Kidney epithelial cell (primary cell): ENCODE measurements at regions not wholly inside any gene's neighbourhood (a gene's known extent, or its start where the extent isn't known, plus 50 kb on each side); places are given as distances from the start of the nearest gene placed in this dataset.

ENCODE experiments used
- DNase-seq: peaks from one replicate; pipeline ENCODE4 v3.0.0-alpha.2; 2010; ENCODE audit warnings: low read depth
- H3K27me3 ChIP-seq: 2 replicates; pipeline ENCODE4 v1.6.0; 2011; ENCODE audit warnings: low read length; ENCODE audit not compliant: control insufficient read depth, insufficient read depth
- H3K36me3 ChIP-seq: 2 replicates; pipeline ENCODE4 v1.5.1; 2011; ENCODE audit warnings: low read length; ENCODE audit not compliant: control insufficient read depth, insufficient read depth
- H3K4me3 ChIP-seq: 2 replicates; pipeline ENCODE4 v1.5.1; 2011; ENCODE audit warnings: low read depth, mild to moderate bottlenecking, control low read depth, low read length
- CTCF ChIP-seq: IDR thresholded peaks from 2 replicates; pipeline ENCODE4 v1.5.1; 2011; ENCODE audit warnings: mild to moderate bottlenecking, moderate library complexity, low read length, control low read depth, inconsistent platforms; ENCODE audit not compliant: insufficient read depth, poor library complexity, severe bottlenecking

- DNase-seq: no peak
- TF ChIP-seq CTCF: no peak
- no peak overlapping the region for H3K4me3 ChIP-seq
- H3K27me3 ChIP-seq: no peaks in the 10 kb centered on the region
- H3K36me3 ChIP-seq: no peaks in the 10 kb centered on the region
These were observed 525.3 kb upstream of the PPP2R3A start for GRCh38 chr3:135440233-135440632.

GRCh38 chr3:135440746-135441145, 524.8 kb upstream of the PPP2R3A start:
- no peak for TF ChIP-seq CTCF
- Histone ChIP-seq H3K4me3 (no peak overlapping the region), H3K27me3 (no peaks in the 10 kb centered on the region), H3K36me3 (no peaks in the 10 kb centered on the region)
- no peak for DNase-seq

- no peak for DNase-seq
- no peak overlapping the region for H3K4me3 ChIP-seq
- no peaks in the 10 kb centered on the region for H3K36me3 ChIP-seq
- H3K27me3 ChIP-seq: no peaks in the 10 kb centered on the region
- no peak for TF ChIP-seq CTCF
These were observed 521.5 kb upstream of the PPP2R3A start for GRCh38 chr3:135444058-135444457.

- Histone ChIP-seq H3K27me3 (no peaks in the 10 kb centered on the region), H3K4me3 (no peak overlapping the region), H3K36me3 (no peaks in the 10 kb centered on the region)
- no peak for TF ChIP-seq CTCF
- no peak for DNase-seq
These were observed 518.0 kb upstream of the PPP2R3A start for GRCh38 chr3:135447483-135447882.

GRCh38 chr3:135448520-135448919, 517.0 kb upstream of the PPP2R3A start:
- no peak for TF ChIP-seq CTCF
- no peak for DNase-seq
- H3K36me3 ChIP-seq: no peaks in the 10 kb centered on the region
- no peak overlapping the region for H3K4me3 ChIP-seq
- no peaks in the 10 kb centered on the region for H3K27me3 ChIP-seq

GRCh38 chr3:135449046-135449445, 516.5 kb upstream of the PPP2R3A start:
- no peak for DNase-seq
- Histone ChIP-seq H3K27me3 (no peaks in the 10 kb centered on the region), H3K36me3 (no peaks in the 10 kb centered on the region), H3K4me3 (no peak overlapping the region)
- no peak for TF ChIP-seq CTCF
